Esophagus muscularis mucosa (tissue), 4 donors: ENCODE measurements at regions not wholly inside any gene's neighbourhood (a gene's known extent, or its start where the extent isn't known, plus 50 kb on each side); places are given as distances from the start of the nearest gene placed in this dataset.

Experiments
- EP300 ChIP-seq: sonication (generic); formaldehyde crosslinking; IDR thresholded peaks from one replicate; pipeline ENCODE4 v1.6.1; 2017; ENCODE audit warnings: antibody characterized with exemption
- POLR2A ChIP-seq: fragments of 450-650 bp; IDR thresholded peaks from one replicate; pipeline ENCODE4 v1.6.1; 2017; ENCODE audit warnings: antibody characterized with exemption, moderate library complexity, mild to moderate bottlenecking, low read depth
- TF ChIP-seq, protein P1 (sequence below), 3 experiments: fragments of 200-600 bp in 2 of 3; fragments of 450-650 bp in 1 of 3; sonication (generic) in 2 of 3; IDR thresholded peaks; one replicate each; pipeline ENCODE4 v1.5.1; 2017 to 2019; ENCODE audit warnings: antibody characterized with exemption in 3 of 3, mild to moderate bottlenecking in 2 of 3, moderate library complexity in 1 of 3

DNA sequence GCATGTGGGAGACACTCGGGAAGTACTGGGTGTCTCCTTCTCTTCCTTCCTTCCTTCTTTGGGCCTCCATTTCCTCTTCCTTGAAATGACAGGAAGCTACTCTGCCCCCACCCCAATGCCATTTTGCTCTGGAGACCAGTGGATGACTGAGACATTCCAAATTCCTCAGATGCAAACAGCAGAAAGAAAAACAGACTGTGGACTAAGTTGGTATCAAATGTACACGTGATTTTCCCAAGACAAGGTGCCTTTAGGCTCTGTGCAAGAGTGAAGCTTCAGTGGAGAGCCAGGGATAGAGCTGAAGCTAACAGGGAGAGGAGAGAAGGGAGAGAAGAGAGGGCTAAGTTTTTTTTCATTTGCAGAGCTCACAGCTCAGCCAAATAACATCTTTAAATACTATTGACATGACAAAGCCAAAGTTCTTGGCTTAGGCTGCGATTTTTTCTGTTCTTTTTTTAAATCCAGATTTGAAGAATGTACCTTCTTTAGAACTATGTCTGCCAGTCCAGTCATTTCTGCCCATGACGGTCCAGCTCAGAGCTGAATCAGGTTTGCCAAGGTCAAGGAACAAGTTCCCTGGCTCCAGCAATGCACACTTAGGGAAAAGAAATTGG lies 84.5 kb upstream of the LCLAT1 start:
- TF ChIP-seq, protein P1, sequence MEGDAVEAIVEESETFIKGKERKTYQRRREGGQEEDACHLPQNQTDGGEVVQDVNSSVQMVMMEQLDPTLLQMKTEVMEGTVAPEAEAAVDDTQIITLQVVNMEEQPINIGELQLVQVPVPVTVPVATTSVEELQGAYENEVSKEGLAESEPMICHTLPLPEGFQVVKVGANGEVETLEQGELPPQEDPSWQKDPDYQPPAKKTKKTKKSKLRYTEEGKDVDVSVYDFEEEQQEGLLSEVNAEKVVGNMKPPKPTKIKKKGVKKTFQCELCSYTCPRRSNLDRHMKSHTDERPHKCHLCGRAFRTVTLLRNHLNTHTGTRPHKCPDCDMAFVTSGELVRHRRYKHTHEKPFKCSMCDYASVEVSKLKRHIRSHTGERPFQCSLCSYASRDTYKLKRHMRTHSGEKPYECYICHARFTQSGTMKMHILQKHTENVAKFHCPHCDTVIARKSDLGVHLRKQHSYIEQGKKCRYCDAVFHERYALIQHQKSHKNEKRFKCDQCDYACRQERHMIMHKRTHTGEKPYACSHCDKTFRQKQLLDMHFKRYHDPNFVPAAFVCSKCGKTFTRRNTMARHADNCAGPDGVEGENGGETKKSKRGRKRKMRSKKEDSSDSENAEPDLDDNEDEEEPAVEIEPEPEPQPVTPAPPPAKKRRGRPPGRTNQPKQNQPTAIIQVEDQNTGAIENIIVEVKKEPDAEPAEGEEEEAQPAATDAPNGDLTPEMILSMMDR (IDR thresholded peaks at IDR 0.05): no peak
- no peak for TF ChIP-seq EP300
- no peak for TF ChIP-seq POLR2A
